Uterus (tissue), 3 donors: ENCODE measurements at regions not wholly inside any gene's neighbourhood (a gene's known extent, or its start where the extent isn't known, plus 50 kb on each side); places are given as distances from the start of the nearest gene placed in this dataset.

ENCODE experiments used
- DNase-seq, 2 donors: peaks; one replicate each; pipeline ENCODE4 v3.0.0-alpha.2; 2019 to 2020
- H3K27ac ChIP-seq, 2 donors: fragments of 200-600 bp; sonication (generic); 1 replicate in 1 of 2; 2 replicates in 1 of 2; pipeline ENCODE4 v1.5.1; 2016 to 2018
- H3K27me3 ChIP-seq, 2 donors: fragments of 200-600 bp; sonication (generic); one replicate each; pipeline ENCODE4 v1.5.1; 2018 to 2019; ENCODE audit warnings: control low read depth in 1 of 2
- H3K36me3 ChIP-seq, 2 donors: fragments of 200-600 bp; sonication (generic); one replicate each; pipeline ENCODE4 v1.5.1; 2019; ENCODE audit warnings: control low read depth in 1 of 2
- H3K4me1 ChIP-seq, 2 donors: fragments of 200-600 bp; sonication (generic); one replicate each; pipeline ENCODE4 v1.5.1; 2018 to 2019; ENCODE audit warnings: control low read depth in 1 of 2
- H3K4me3 ChIP-seq, 2 donors: fragments of 200-600 bp; sonication (generic); 1 replicate in 1 of 2; 2 replicates in 1 of 2; pipeline ENCODE4 v1.5.1; 2018 to 2019; ENCODE audit warnings: mild to moderate bottlenecking in 1 of 2
- H3K9me3 ChIP-seq, 2 donors: fragments of 200-600 bp; sonication (generic); one replicate each; pipeline ENCODE4 v1.5.1; 2019; ENCODE audit warnings: control low read depth in 1 of 2
- POLR2A ChIP-seq, 2 donors: fragments of 450-650 bp; IDR thresholded peaks; one replicate each; pipeline ENCODE4 v1.6.1; 2016; ENCODE audit warnings: antibody characterized with exemption in 2 of 2, mild to moderate bottlenecking in 1 of 2, moderate library complexity in 1 of 2
- intact Hi-C: fragments of 100-400 bp; cut with DNase I; formaldehyde crosslinking; loops from one replicate; pipeline ENCODE4 v1.15.1; 2023; ENCODE audit warnings: low total_unique reads
- TF ChIP-seq, protein P1 (sequence below), 4 experiments: fragments of 200-600 bp in 2 of 4; fragments of 450-650 bp in 2 of 4; sonication (generic) in 2 of 4; IDR thresholded peaks; one replicate each; pipeline ENCODE4 v1.5.1; 2016 to 2019; ENCODE audit warnings: antibody characterized with exemption in 4 of 4, mild to moderate bottlenecking in 2 of 4, moderate library complexity in 1 of 4
- donor health status: DM: yes; HTN: yes; CAD: no.

- no peak for TF ChIP-seq POLR2A (IDR thresholded peaks at IDR 0.05)
- TF ChIP-seq, protein P1, sequence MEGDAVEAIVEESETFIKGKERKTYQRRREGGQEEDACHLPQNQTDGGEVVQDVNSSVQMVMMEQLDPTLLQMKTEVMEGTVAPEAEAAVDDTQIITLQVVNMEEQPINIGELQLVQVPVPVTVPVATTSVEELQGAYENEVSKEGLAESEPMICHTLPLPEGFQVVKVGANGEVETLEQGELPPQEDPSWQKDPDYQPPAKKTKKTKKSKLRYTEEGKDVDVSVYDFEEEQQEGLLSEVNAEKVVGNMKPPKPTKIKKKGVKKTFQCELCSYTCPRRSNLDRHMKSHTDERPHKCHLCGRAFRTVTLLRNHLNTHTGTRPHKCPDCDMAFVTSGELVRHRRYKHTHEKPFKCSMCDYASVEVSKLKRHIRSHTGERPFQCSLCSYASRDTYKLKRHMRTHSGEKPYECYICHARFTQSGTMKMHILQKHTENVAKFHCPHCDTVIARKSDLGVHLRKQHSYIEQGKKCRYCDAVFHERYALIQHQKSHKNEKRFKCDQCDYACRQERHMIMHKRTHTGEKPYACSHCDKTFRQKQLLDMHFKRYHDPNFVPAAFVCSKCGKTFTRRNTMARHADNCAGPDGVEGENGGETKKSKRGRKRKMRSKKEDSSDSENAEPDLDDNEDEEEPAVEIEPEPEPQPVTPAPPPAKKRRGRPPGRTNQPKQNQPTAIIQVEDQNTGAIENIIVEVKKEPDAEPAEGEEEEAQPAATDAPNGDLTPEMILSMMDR (IDR thresholded peaks at IDR 0.05): no peak
- H3K4me1 ChIP-seq: no peaks in the 10 kb centered on the region
- intact Hi-C loops: no loop called here
Measured at GRCh38 chr7:136214356-136214755, 237.2 kb upstream of the MTPN start.

DNA sequence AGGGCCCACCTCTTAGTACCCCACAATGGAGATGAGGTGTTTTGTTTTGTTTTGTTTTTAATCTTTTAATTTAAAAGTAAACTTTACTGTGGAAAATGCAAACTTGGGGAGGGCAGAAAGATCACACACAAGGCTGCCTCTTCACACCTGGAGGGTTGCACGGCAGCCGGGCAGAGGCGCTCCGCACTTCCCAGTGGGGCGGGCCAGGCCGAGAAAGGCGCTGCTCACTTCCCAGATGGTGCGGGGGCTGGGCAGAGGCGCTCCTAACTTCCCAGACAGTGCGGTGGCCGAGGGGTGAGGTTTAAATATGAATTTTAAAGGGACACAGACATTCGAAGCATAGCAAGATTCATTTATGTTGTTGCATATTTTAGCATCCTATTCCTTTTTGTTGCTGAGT is 235.9 kb upstream of the MTPN start:
- Histone ChIP-seq H3K27ac (no peak overlapping the region), H3K27me3 (no peaks in the 10 kb centered on the region), H3K36me3 (no peaks in the 10 kb centered on the region), H3K4me1 (no peaks in the 10 kb centered on the region), H3K9me3 (no peaks in the 10 kb centered on the region), H3K4me3 (no peak overlapping the region)
- intact Hi-C loops: no loop called here
- TF ChIP-seq POLR2A (IDR thresholded peaks at IDR 0.05): no peak
- TF ChIP-seq, protein P1 (IDR thresholded peaks at IDR 0.05): no peak
- DNase-seq: no peak

More at GRCh38 chr7:136214356-136214755, 237.2 kb upstream of the MTPN start:
- H3K9me3 ChIP-seq: no peaks in the 10 kb centered on the region
- no peak for DNase-seq
- no peak overlapping the region for H3K27ac ChIP-seq
- no peak overlapping the region for H3K4me3 ChIP-seq
- H3K27me3 ChIP-seq: no peaks in the 10 kb centered on the region
- no peaks in the 10 kb centered on the region for H3K36me3 ChIP-seq

DNA sequence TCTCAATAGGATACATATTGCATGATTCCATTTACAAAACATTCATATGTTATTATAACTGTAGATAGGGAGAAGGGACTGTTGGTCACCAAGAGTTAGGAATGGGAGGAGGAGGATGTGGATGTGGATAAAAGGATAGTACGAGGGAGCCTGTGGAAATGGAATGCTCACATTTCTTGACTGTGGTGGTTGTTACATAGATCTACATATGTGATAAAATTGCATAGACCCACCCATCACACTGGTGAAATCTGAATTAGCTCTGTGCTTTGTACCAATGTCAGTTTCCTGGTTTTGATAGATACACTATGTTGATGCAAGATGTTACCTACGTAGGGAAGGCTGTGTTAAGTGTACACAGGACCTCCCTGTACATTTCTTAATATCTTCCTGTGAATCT is 233.5 kb upstream of the MTPN start:
- intact Hi-C loops: no loop called here
- Histone ChIP-seq H3K9me3 (no peaks in the 10 kb centered on the region), H3K27me3 (no peaks in the 10 kb centered on the region), H3K27ac (no peak overlapping the region), H3K36me3 (no peaks in the 10 kb centered on the region), H3K4me3 (no peak overlapping the region), H3K4me1 (no peaks in the 10 kb centered on the region)
- no peak for DNase-seq
- no peak for TF ChIP-seq POLR2A (IDR thresholded peaks at IDR 0.05)
- TF ChIP-seq, protein P1 (IDR thresholded peaks at IDR 0.05): no peak

GRCh38 chr7:136210079-136210478 is 232.9 kb upstream of the MTPN start:
- H3K9me3 ChIP-seq: no peaks in the 10 kb centered on the region
- no peaks in the 10 kb centered on the region for H3K36me3 ChIP-seq
- no peaks in the 10 kb centered on the region for H3K27me3 ChIP-seq
- no peak overlapping the region for H3K4me3 ChIP-seq
- no peak for TF ChIP-seq POLR2A (IDR thresholded peaks at IDR 0.05)
- TF ChIP-seq, protein P1 (IDR thresholded peaks at IDR 0.05): no peak
- no peak overlapping the region for H3K27ac ChIP-seq
- H3K4me1 ChIP-seq: no peaks in the 10 kb centered on the region
- intact Hi-C loops: no loop called here
- no peak for DNase-seq

DNA sequence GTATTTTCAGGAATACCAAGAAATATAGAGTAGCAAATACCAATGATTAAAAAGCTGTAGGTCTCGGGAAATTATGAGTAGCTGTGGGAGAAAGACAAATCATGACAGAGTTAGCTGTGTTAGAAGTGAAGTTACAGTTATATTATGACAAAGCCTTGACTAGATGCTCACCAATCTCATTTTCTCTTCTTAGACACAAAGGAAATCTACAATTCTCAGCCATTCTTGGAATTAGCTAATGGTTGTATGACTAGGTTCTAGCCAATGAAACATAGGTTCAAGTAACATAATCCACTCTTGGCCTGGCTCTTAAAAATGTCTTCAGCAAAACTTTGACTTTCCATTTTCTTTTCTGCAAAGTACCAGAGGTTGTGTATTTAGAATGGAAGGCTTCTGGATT is 228.8 kb upstream of the MTPN start:
- Histone ChIP-seq H3K9me3 (no peaks in the 10 kb centered on the region), H3K27me3 (no peaks in the 10 kb centered on the region), H3K4me3 (no peak overlapping the region), H3K4me1 (no peaks in the 10 kb centered on the region), H3K36me3 (no peaks in the 10 kb centered on the region), H3K27ac (no peak overlapping the region)
- intact Hi-C loops: no loop called here
- TF ChIP-seq, protein P1 (IDR thresholded peaks at IDR 0.05): no peak
- no peak for TF ChIP-seq POLR2A (IDR thresholded peaks at IDR 0.05)
- no peak for DNase-seq
